ENCODE measurements at regions not wholly inside any gene's neighbourhood (a gene's known extent, or its start where the extent isn't known, plus 50 kb on each side); places are given as distances from the start of the nearest gene placed in this dataset.

DNA sequence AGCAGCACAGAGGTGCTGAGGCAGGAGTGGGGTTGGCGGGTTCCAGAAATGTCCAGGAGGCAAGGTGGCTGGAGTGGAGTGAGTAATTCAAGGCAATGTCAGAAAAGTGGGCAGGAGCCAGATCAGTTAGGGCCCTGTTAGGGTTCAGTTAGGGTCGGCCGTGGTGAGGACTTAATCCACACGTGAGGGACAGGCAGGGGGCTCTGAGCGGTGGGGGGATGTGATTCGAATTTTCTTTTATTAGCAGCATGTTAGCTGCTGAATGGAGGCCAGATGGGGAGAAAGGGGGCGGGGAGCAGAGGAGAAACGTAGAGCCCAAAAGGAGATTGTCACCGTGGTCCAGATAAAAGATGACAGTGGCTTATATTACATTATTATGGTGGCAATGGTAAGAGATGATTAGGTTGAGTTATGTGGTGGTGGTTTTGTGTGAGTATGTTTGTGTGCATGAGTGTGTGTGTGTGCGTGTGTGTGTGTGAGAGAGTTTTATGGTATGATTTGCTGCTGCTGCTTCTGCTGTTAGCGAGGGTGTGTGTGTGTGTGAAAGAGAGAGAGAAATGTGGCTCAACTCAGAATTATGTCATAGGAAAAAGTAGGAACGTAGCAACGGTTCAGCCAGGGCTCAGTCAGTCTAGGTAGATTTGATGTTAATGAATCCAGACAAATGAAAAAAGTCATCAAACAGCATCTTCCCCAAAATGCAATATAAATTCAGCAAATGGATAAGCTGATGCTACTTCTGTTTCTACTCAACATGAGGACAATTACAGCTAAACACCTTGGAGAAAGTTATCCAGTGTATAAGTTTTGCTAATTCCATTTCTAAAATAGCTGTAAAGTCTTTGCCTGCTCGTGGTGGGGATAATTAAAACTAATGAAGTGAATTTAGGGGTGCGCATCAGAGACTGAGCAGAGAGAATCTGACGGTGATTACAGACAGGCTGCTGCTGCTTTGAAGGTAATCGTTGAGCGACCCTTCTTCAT lies 390.6 kb downstream of the HAPSTR1 start:
- WGBS, 2 donors, result 78 to 79% methylated on average over 18 of the region's 18 CpGs
- no peak for DNase-seq
- H3K4me1 ChIP-seq (ENCODE audit: control insufficient read depth in 5 of 5, insufficient read depth in 5 of 5, low read length in 5 of 5), result no peaks in the 10 kb centered on the region
- no peaks in the 10 kb centered on the region for H3K27me3 ChIP-seq (ENCODE audit: control insufficient read depth in 3 of 3, insufficient read depth in 3 of 3, low read length in 2 of 3)
- no peak overlapping the region for H3K27ac ChIP-seq (ENCODE audit: low read depth in 1 of 2, low read length in 1 of 2)
- H3K36me3 ChIP-seq (ENCODE audit: control insufficient read depth in 4 of 4, insufficient read depth in 4 of 4, low read length in 4 of 4), result no peaks in the 10 kb centered on the region
- no peak overlapping the region for H3K9ac ChIP-seq (ENCODE audit: insufficient read depth in 1 of 2, low read length in 2 of 2)
- H3K9me3 ChIP-seq (ENCODE audit: control insufficient read depth in 4 of 4, insufficient read depth in 3 of 4, low read length in 3 of 4), result no peaks in the 10 kb centered on the region
- no peak for TF ChIP-seq CTCF (IDR thresholded peaks at IDR 0.05; ENCODE audit: control extremely low read depth, extremely low read depth)
- no peak overlapping the region for H3K4me3 ChIP-seq
- ATAC-seq (ENCODE audit: insufficient read depth, low FRiP score), result no peak

GRCh38 chr16:9484426-9484825 lies 393.0 kb downstream of the HAPSTR1 start:
- Histone ChIP-seq H3K9me3 (ENCODE audit: control insufficient read depth in 4 of 4, insufficient read depth in 3 of 4, low read length in 3 of 4) (no peaks in the 10 kb centered on the region), H3K4me3 (no peak overlapping the region), H3K4me1 (ENCODE audit: control insufficient read depth in 5 of 5, insufficient read depth in 5 of 5, low read length in 5 of 5) (no peaks in the 10 kb centered on the region), H3K27me3 (ENCODE audit: control insufficient read depth in 3 of 3, insufficient read depth in 3 of 3, low read length in 2 of 3) (no peaks in the 10 kb centered on the region), H3K36me3 (ENCODE audit: control insufficient read depth in 4 of 4, insufficient read depth in 4 of 4, low read length in 4 of 4) (no peaks in the 10 kb centered on the region), H3K27ac (ENCODE audit: low read depth in 1 of 2, low read length in 1 of 2) (no peak overlapping the region), H3K9ac (ENCODE audit: insufficient read depth in 1 of 2, low read length in 2 of 2) (no peak overlapping the region)
- ATAC-seq (ENCODE audit: insufficient read depth, low FRiP score) (no peak), DNase-seq (no peak)
- no peak for TF ChIP-seq CTCF (IDR thresholded peaks at IDR 0.05; ENCODE audit: control extremely low read depth, extremely low read depth)
- WGBS, 2 donors, result 77 to 80% methylated on average over 3 of the region's 3 CpGs

GRCh38 chr16:9484881-9485280 lies 393.4 kb downstream of the HAPSTR1 start:
- H3K4me3 ChIP-seq, result no peak overlapping the region
- ATAC-seq (ENCODE audit: insufficient read depth, low FRiP score) (no peak), DNase-seq (no peak)
- no peaks in the 10 kb centered on the region for H3K4me1 ChIP-seq (ENCODE audit: control insufficient read depth in 5 of 5, insufficient read depth in 5 of 5, low read length in 5 of 5)
- H3K27me3 ChIP-seq (ENCODE audit: control insufficient read depth in 3 of 3, insufficient read depth in 3 of 3, low read length in 2 of 3), result no peaks in the 10 kb centered on the region
- no peak overlapping the region for H3K27ac ChIP-seq (ENCODE audit: low read depth in 1 of 2, low read length in 1 of 2)
- H3K36me3 ChIP-seq (ENCODE audit: control insufficient read depth in 4 of 4, insufficient read depth in 4 of 4, low read length in 4 of 4), result no peaks in the 10 kb centered on the region
- no peaks in the 10 kb centered on the region for H3K9me3 ChIP-seq (ENCODE audit: control insufficient read depth in 4 of 4, insufficient read depth in 3 of 4, low read length in 3 of 4)
- TF ChIP-seq CTCF (IDR thresholded peaks at IDR 0.05; ENCODE audit: control extremely low read depth, extremely low read depth), result no peak
- 33 to 58% methylated on average over 5 of the region's 5 CpGs for WGBS, 2 donors
- no peak overlapping the region for H3K9ac ChIP-seq (ENCODE audit: insufficient read depth in 1 of 2, low read length in 2 of 2)
